Vagina (tissue), 2 donors: ENCODE measurements at regions not wholly inside any gene's neighbourhood (a gene's known extent, or its start where the extent isn't known, plus 50 kb on each side); places are given as distances from the start of the nearest gene placed in this dataset.

ENCODE experiments used
- POLR2AphosphoS5 ChIP-seq, 2 donors: sonication (generic); formaldehyde crosslinking; IDR thresholded peaks; one replicate each; pipeline ENCODE4 v1.9.0; 2017; ENCODE audit warnings: antibody characterized with exemption in 2 of 2, mild to moderate bottlenecking in 2 of 2, low read depth in 1 of 2; ENCODE audit not compliant: insufficient read depth in 1 of 2
- TF ChIP-seq, protein P1 (sequence below), 3 experiments: fragments of 450-650 bp in 2 of 3; fragments of 200-600 bp in 1 of 3; sonication (generic) in 1 of 3; IDR thresholded peaks; one replicate each; pipeline ENCODE4 v1.5.1; 2017 to 2019; ENCODE audit warnings: antibody characterized with exemption in 3 of 3, mild to moderate bottlenecking in 2 of 3, moderate library complexity in 2 of 3

DNA sequence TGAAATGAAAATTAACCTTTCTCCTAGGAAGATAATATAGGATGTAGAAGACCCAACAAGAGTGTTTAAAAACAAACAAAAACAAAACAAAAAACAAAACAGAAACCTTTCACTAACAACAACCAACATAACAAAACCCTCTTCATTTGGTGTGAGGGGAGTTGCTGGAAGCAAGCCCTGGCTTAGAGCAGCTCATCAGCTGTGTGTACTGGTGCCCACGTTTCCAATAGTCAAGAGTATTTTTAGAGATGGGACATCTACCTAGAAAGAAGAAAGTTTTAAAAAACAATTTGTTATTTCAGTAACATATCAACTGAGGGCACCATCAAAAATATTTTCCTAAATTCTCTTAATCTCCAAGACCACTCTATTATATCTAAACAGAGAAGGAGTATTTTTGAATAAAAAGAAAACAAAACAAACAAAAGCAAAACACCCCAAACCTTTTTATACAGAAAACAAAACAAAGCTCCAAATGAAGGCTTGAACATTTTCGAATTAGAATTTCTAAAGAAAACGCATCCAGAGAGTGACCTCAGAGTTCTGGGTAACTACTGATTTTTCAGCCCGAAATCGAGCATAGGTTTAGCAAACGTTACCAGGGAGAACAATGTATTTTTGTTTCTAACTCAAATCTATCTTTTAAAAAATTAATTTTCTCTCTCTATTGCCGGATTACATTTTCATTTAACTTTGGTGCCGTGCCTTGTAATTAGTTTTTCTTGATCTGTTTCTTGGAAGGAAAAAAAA lies 134.6 kb downstream of the INSIG2 start:
- TF ChIP-seq, protein P1, sequence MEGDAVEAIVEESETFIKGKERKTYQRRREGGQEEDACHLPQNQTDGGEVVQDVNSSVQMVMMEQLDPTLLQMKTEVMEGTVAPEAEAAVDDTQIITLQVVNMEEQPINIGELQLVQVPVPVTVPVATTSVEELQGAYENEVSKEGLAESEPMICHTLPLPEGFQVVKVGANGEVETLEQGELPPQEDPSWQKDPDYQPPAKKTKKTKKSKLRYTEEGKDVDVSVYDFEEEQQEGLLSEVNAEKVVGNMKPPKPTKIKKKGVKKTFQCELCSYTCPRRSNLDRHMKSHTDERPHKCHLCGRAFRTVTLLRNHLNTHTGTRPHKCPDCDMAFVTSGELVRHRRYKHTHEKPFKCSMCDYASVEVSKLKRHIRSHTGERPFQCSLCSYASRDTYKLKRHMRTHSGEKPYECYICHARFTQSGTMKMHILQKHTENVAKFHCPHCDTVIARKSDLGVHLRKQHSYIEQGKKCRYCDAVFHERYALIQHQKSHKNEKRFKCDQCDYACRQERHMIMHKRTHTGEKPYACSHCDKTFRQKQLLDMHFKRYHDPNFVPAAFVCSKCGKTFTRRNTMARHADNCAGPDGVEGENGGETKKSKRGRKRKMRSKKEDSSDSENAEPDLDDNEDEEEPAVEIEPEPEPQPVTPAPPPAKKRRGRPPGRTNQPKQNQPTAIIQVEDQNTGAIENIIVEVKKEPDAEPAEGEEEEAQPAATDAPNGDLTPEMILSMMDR (IDR thresholded peaks at IDR 0.05) = no peak
- TF ChIP-seq POLR2AphosphoS5 (IDR thresholded peaks at IDR 0.05; ENCODE audit: insufficient read depth in 1 of 2, low read depth in 1 of 2) = no peak
